GM20000 (cell line): ENCODE measurements at regions not wholly inside any gene's neighbourhood (a gene's known extent, or its start where the extent isn't known, plus 50 kb on each side); places are given as distances from the start of the nearest gene placed in this dataset.

Experiments
- DNase-seq: peaks from one replicate; pipeline ENCODE4 v3.0.0; 2012; ENCODE audit warnings: low spot score
- CTCF ChIP-seq: IDR thresholded peaks from 2 replicates; pipeline ENCODE4 v1.5.1; 2012; ENCODE audit warnings: mild to moderate bottlenecking, control low read depth; ENCODE audit errors: extremely low read depth, missing control alignments

- DNase-seq, result peak; percentile 41
Observed at GRCh38 chr6:11317885-11318771, 85.7 kb upstream of the NEDD9 start.

GRCh38 chr6:11315743-11316437 lies 83.4 kb upstream of the NEDD9 start:
- no peak for DNase-seq
- TF ChIP-seq CTCF, result no peak

More at GRCh38 chr6:11317885-11318771, 85.7 kb upstream of the NEDD9 start:
- TF ChIP-seq CTCF, result no peak

GRCh38 chr6:11313207-11313606 lies 80.7 kb upstream of the NEDD9 start:
- no peak for DNase-seq
- TF ChIP-seq CTCF, result no peak

- no peak for TF ChIP-seq CTCF
Observed at GRCh38 chr6:11311970-11312369, 79.5 kb upstream of the NEDD9 start.

GRCh38 chr6:11309947-11310665 lies 77.6 kb upstream of the NEDD9 start:
- DNase-seq, result no peak
- TF ChIP-seq CTCF, result no peak

More at GRCh38 chr6:11311970-11312369, 79.5 kb upstream of the NEDD9 start:
- no peak for DNase-seq

GRCh38 chr6:11307226-11307625 lies 74.8 kb upstream of the NEDD9 start:
- DNase-seq, result no peak
- no peak for TF ChIP-seq CTCF
